ENCODE measurements at regions not wholly inside any gene's neighbourhood (a gene's known extent, or its start where the extent isn't known, plus 50 kb on each side); places are given as distances from the start of the nearest gene placed in this dataset.

- TF ChIP-seq ZNF391 (tag by site-specific recombination; IDR thresholded peaks at IDR 0.05; ENCODE audit: borderline replicate concordance, low read depth) (no peak), CTCF (tag by site-specific recombination; IDR thresholded peaks at IDR 0.05) (no peak), GLIS2 (tag by site-specific recombination; IDR thresholded peaks at IDR 0.05) (no peak), ZNF621 (tag by site-specific recombination; IDR thresholded peaks at IDR 0.05) (no peak), ZSCAN18 (tag by site-specific recombination; IDR thresholded peaks at IDR 0.05) (no peak), PRDM1 (tag by site-specific recombination; IDR thresholded peaks at IDR 0.05) (no peak), ZNF398 (tag by site-specific recombination; IDR thresholded peaks at IDR 0.05) (no peak), ZNF639 (tag by site-specific recombination; IDR thresholded peaks at IDR 0.05) (no peak), ZBTB26 (tag by site-specific recombination; optimal IDR thresholded peaks at IDR 0.05) (no peak), ZNF175 (tag by site-specific recombination; IDR thresholded peaks at IDR 0.05) (no peak), ZNF302 (tag by site-specific recombination; IDR thresholded peaks at IDR 0.05; ENCODE audit: low read depth) (no peak)
Observed at GRCh38 chr13:70432276-70432805, 324.1 kb upstream of the KLHL1 start.

Data from HEK293 (cell line).